Fibroblast of lung (primary cell): ENCODE measurements at regions not wholly inside any gene's neighbourhood (a gene's known extent, or its start where the extent isn't known, plus 50 kb on each side); places are given as distances from the start of the nearest gene placed in this dataset.

ENCODE experiments used
- DNase-seq, 2 donors: peaks; one replicate each; pipeline versions ENCODE4 v3.0.0 to v3.0.0-alpha.2; 2010; ENCODE audit warnings: low read depth in 2 of 2
- H2AFZ ChIP-seq: 2 replicates; pipeline ENCODE4 v1.5.1; 2012; ENCODE audit warnings: low read length, control low read depth, inconsistent platforms
- H3K27ac ChIP-seq: 2 replicates; pipeline ENCODE4 v1.5.1; 2011; ENCODE audit warnings: low read length, control low read depth; ENCODE audit not compliant: insufficient read depth
- H3K27me3 ChIP-seq: 2 replicates; pipeline ENCODE4 v1.5.1; 2011; ENCODE audit warnings: mild to moderate bottlenecking, low read length; ENCODE audit not compliant: control insufficient read depth, insufficient read depth
- H3K36me3 ChIP-seq: 2 replicates; pipeline ENCODE4 v1.5.1; 2011; ENCODE audit warnings: low read length; ENCODE audit not compliant: control insufficient read depth, insufficient read depth
- H3K4me1 ChIP-seq: 2 replicates; pipeline ENCODE4 v1.5.1; 2011; ENCODE audit warnings: low read length; ENCODE audit not compliant: control insufficient read depth, insufficient read depth; ENCODE audit errors: extremely low read depth
- H3K4me2 ChIP-seq: 2 replicates; pipeline ENCODE4 v1.5.1; 2011; ENCODE audit warnings: low read length, control low read depth; ENCODE audit not compliant: insufficient read depth; ENCODE audit errors: extremely low read depth
- H3K4me3 ChIP-seq, 4 experiments: fragments of 200-600 bp in 1 of 4; sonication (generic) in 1 of 4; replicated peaks in 1 of 4; 2 replicates each; pipeline ENCODE4 v1.5.1; 2011 to 2016; ENCODE audit warnings: low read length in 4 of 4, low read depth in 3 of 4, mild to moderate bottlenecking in 3 of 4, control low read depth in 2 of 4, inconsistent platforms in 1 of 4, mixed read lengths in 1 of 4; ENCODE audit not compliant: insufficient read depth in 1 of 4; ENCODE audit errors: control extremely low read depth in 1 of 4
- H3K79me2 ChIP-seq: 2 replicates; pipeline ENCODE4 v1.5.1; 2012; ENCODE audit warnings: mild to moderate bottlenecking, low read length, inconsistent platforms; ENCODE audit not compliant: control insufficient read depth, insufficient read depth
- H3K9ac ChIP-seq: 2 replicates; pipeline ENCODE4 v1.5.1; 2011; ENCODE audit warnings: mild to moderate bottlenecking, low read length, control low read depth; ENCODE audit not compliant: insufficient read depth
- H3K9me3 ChIP-seq: 2 replicates; pipeline ENCODE4 v1.5.1; 2012; ENCODE audit warnings: low read depth, low read length; ENCODE audit not compliant: control insufficient read depth, insufficient read depth
- H4K20me1 ChIP-seq: 2 replicates; pipeline ENCODE4 v1.5.1; 2011; ENCODE audit warnings: low read length; ENCODE audit not compliant: control insufficient read depth, insufficient read depth; ENCODE audit errors: extremely low read depth
- CTCF ChIP-seq, 2 donors: IDR thresholded peaks in 1 of 2; conservative IDR thresholded peaks in 1 of 2; 1 replicate in 1 of 2; 2 replicates in 1 of 2; pipeline ENCODE4 v1.5.1; 2011 to 2012; ENCODE audit warnings: low read length in 2 of 2, control low read depth in 1 of 2, inconsistent platforms in 1 of 2, low read depth in 1 of 2, mild to moderate bottlenecking in 1 of 2
- EZH2 ChIP-seq: IDR thresholded peaks from 2 replicates; pipeline ENCODE4 v1.5.1; 2012; ENCODE audit warnings: low read length, control low read depth, mild to moderate bottlenecking; ENCODE audit errors: missing control alignments

- no peak for TF ChIP-seq CTCF (conservative IDR thresholded peaks at IDR 0.05 in 1 of 2, IDR thresholded peaks at IDR 0.05 in 1 of 2; ENCODE audit: low read depth in 1 of 2, low read length in 2 of 2)
- TF ChIP-seq EZH2: no peak
Measured at GRCh38 chr2:16227811-16228462, 287.6 kb downstream of the MYCN start.

GRCh38 chr2:16226943-16227664, 286.8 kb downstream of the MYCN start:
- DNase-seq: no peak
- H3K4me1 ChIP-seq: no peaks in the 10 kb centered on the region
- H3K79me2 ChIP-seq: no peaks in the 10 kb centered on the region
- no peak overlapping the region for H3K4me2 ChIP-seq
- no peaks in the 10 kb centered on the region for H4K20me1 ChIP-seq
- no peaks in the 10 kb centered on the region for H3K9me3 ChIP-seq
- no peaks in the 10 kb centered on the region for H3K27me3 ChIP-seq
- H3K36me3 ChIP-seq: no peaks in the 10 kb centered on the region
- TF ChIP-seq CTCF (conservative IDR thresholded peaks at IDR 0.05 in 1 of 2, IDR thresholded peaks at IDR 0.05 in 1 of 2; ENCODE audit: low read depth in 1 of 2, low read length in 2 of 2) (no peak), EZH2 (no peak)
- no peak overlapping the region for H2AFZ ChIP-seq
- H3K27ac ChIP-seq: no peak overlapping the region
- no peak overlapping the region for H3K9ac ChIP-seq
- H3K4me3 ChIP-seq: no peak overlapping the region

More at GRCh38 chr2:16227811-16228462, 287.6 kb downstream of the MYCN start:
- Histone ChIP-seq H3K4me1 (no peaks in the 10 kb centered on the region), H3K9ac (no peak overlapping the region), H2AFZ (no peak overlapping the region), H3K79me2 (no peaks in the 10 kb centered on the region), H3K9me3 (no peaks in the 10 kb centered on the region), H3K27ac (no peak overlapping the region), H3K36me3 (no peaks in the 10 kb centered on the region), H3K4me3 (no peak overlapping the region), H3K4me2 (no peak overlapping the region), H4K20me1 (no peaks in the 10 kb centered on the region), H3K27me3 (no peaks in the 10 kb centered on the region)
- no peak for DNase-seq

- H3K27ac ChIP-seq: no peak overlapping the region
- no peaks in the 10 kb centered on the region for H3K4me1 ChIP-seq
- no peak overlapping the region for H3K4me3 ChIP-seq
- DNase-seq: no peak
- no peaks in the 10 kb centered on the region for H3K36me3 ChIP-seq
- no peaks in the 10 kb centered on the region for H4K20me1 ChIP-seq
- H3K4me2 ChIP-seq: no peak overlapping the region
- H2AFZ ChIP-seq: no peak overlapping the region
- no peaks in the 10 kb centered on the region for H3K79me2 ChIP-seq
- TF ChIP-seq CTCF (conservative IDR thresholded peaks at IDR 0.05 in 1 of 2, IDR thresholded peaks at IDR 0.05 in 1 of 2; ENCODE audit: low read depth in 1 of 2, low read length in 2 of 2) (no peak), EZH2 (no peak)
- no peaks in the 10 kb centered on the region for H3K9me3 ChIP-seq
- no peak overlapping the region for H3K9ac ChIP-seq
- no peaks in the 10 kb centered on the region for H3K27me3 ChIP-seq
Measured at GRCh38 chr2:16226381-16226780, 286.0 kb downstream of the MYCN start.
